ENCODE measurements at regions not wholly inside any gene's neighbourhood (a gene's known extent, or its start where the extent isn't known, plus 50 kb on each side); places are given as distances from the start of the nearest gene placed in this dataset.
A peak's percentile ranks its signal among the peaks of the same experiment; 100 is the strongest.
"Not testable (repeated sequence)": the region's sequence is repeated elsewhere in the genome, so short reads cannot be mapped to it uniquely, and the experiment has no call there.

DNA sequence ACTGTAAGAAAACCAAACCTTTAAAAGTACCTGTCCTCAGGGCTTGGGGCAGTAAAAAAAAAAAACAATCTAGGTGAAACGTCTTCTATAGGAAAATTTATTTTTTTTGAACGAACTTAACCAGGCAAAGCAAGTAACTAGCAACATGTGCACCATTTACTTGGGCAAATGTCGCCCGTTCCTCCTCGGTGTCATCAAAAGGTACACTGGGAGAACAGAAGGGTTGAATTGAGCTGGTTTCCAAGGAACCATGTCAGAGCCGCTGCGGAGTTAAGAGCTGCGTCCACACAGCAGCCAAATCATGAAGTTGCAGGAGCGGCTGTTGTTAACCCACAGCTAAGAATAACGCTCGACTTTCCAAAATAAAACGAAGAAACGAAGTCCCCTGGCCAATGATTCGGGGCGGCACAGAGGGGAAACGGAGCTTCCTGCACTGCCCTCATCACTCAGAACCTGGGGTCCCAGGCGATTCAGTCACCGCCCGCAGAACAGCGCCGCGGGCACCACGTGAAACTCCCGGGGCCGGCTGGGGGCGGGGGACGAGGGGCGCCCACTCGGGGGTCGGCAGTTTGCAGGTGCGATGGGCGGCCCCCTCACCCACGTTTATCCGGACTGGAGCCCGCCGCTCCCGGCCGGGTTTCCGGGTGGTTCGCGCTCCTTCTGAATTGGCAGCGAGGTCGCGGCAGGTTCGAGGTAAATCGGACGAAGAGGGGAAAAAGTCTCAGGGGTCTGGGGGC, 53.6 kb upstream of the PLGLB1 start:
- peak; percentile 24 for DNase-seq

- DNase-seq: peak; percentile 65
Observed at GRCh38 chr2:87075791-87076252, 54.2 kb upstream of the PLGLB1 start.

- DNase-seq: peak; percentile 93
Observed at GRCh38 chr2:87076253-87077123, 54.8 kb upstream of the PLGLB1 start.

DNA sequence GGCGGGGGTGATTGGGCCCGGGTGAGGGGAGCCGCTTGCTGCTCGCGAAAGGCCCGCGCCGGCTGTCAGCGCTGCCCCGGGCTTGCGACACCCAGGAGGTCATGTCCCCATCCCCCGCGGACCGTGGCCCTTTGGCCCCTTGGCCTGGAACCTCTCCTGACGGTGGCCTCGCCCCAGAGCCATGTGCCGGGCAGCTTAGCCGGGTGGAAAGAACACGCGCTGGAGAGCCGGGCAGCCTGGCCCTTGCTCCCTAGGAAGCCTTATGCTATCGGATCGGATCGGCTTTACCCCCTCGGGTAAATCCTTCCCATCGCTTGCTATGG, 55.4 kb upstream of the PLGLB1 start:
- not testable (repeated sequence) for DNase-seq

GRCh38 chr2:87081727-87082126, 60.1 kb upstream of the PLGLB1 start:
- DNase-seq: not testable (repeated sequence)

- not testable (repeated sequence) for DNase-seq
Observed at GRCh38 chr2:87088079-87088478, 66.4 kb upstream of the PLGLB1 start.

DNA sequence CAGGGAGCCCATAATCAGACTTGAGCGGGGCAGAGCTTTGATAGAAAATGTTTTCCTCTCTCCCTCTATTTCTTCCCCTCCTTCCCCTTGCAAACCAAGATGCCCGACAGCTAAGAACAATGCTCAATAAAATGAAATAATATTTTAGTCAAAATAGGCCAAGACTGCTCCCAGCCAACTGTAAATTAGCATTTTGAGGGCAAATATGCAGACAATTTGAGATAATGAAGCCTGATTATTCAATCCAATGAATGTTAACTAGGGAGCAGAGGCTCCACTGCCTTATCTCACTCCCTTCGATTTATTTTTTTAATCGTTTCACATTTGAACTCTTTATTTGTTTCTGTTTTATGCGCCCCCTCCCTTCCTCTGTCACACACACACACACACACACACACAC, 67.8 kb upstream of the PLGLB1 start:
- not testable (repeated sequence) for DNase-seq

GRCh38 chr2:87093252-87093651, 71.6 kb upstream of the PLGLB1 start:
- not testable (repeated sequence) for DNase-seq

GRCh38 chr2:87093937-87094529, 72.4 kb upstream of the PLGLB1 start:
- DNase-seq: not testable (repeated sequence)

GRCh38 chr2:87095804-87096203, 74.2 kb upstream of the PLGLB1 start:
- not testable (repeated sequence) for DNase-seq

DNA sequence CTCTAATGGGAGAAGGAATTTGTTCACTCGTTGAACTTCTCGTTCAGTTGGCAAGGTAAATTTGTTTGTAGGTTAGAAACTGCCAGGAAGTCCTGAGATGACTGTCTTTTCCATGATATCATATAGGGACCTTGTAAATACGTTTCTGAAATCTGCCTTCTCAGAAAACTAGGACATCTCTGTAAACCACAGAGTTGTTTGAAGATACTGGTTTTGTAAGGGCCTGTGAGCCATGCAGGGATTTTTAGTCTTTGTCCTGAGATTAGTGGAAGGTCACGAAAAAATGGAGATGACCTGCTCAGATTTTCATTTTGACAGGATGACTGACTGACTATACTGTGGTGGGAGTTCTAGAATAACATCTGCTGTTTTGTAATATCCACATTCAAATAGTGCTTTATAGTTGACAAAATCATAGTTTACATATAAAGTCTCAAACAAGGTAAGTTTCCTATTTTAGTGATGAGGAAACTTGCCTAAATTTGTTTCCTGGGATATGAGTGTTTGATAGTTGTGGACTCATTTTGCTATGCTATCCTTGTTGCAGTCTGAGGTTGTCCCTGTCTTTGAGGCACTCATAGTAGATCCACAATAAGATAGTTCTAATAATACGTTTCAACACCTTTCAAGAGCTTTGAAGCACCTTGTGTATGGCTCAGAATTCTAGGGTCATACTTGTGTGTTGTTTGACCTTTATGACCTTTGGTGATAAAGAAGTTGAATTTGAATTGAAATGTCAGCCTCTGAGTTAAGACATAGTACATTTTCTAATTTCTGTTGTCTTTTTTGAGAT, 107.3 kb upstream of the PLGLB1 start:
- not testable (repeated sequence) for DNase-seq

GRCh38 chr2:87132577-87132976, 110.9 kb upstream of the PLGLB1 start:
- not testable (repeated sequence) for DNase-seq

GRCh38 chr2:87151835-87152493, 130.3 kb upstream of the PLGLB1 start:
- not testable (repeated sequence) for DNase-seq

DNA sequence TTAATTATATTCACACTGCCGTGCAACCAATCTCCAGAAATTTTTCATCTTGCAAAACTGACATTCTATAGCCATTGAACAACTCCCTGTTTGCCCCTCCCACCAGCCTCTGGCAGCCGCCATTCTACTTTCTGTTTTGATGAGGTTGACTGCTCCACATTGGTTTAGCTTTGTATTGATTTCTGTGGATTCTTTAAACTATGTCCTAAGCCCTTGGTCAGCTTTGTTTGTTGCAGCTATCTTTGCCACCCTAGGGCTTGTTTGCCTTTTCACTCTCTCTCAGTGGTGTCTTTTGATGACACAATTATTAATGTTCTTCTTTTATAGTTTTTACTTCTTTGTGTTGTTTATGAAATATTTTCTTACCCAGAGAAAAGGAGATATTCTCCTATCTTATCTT, 152.8 kb upstream of the PLGLB1 start:
- not testable (repeated sequence) for DNase-seq

DNA sequence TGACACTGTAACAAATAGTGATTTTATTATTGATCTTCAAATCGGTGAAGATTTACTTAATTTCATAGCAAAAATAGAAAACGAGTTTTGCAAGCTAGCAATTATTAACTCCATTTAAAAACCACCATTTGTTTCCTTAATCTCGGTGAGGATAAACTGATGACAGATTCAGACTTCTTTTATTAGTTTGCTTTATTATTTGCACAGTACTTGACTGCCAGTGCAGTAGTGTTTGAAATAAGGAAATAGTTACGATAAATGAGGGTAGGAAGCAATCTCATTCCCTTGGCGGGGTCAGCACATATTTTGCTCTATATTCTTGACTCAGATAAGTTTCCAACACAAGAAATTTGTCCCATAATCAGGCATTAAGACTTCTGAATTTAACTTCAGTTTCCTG, 161.7 kb upstream of the PLGLB1 start:
- not testable (repeated sequence) for DNase-seq

DNA sequence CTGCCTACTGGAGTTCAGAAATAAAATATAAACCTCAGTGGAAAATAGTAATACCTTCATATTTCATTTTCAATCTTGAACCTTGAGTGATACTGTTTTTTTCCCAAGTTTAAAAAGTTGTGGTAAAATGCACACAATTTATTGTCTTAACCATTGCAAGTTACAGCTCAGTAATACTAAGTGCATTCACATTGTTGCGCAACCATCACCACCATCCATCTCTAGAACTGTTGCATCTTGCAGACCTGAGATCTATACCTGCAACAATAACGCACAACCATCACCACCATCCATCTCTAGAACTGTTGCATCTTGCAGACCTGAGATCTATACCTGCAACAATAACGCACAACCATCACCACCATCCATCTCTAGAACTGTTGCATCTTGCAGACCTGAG, 162.6 kb upstream of the PLGLB1 start:
- not testable (repeated sequence) for DNase-seq

DNA sequence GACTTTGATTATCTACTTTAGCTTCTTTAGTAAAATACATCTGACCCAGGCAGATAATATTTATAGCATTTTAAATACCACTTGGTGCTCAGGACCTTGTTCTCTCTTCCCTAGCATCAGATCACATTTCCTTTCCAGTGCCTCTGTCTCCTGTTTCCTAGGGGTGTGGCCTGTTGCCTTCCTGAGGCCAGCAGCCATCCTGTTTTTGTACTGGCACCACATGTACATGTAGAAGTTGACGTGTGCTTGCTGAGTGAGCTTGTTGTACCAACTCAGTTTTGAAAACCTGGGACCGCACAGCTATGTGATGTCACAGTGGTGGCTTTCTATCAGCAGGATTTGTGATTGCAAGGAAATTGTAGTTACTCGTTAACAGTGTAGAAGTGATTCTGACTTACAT, 167.6 kb upstream of the PLGLB1 start:
- not testable (repeated sequence) for DNase-seq

- not testable (repeated sequence) for DNase-seq
Observed at GRCh38 chr2:87193336-87193735, 171.7 kb upstream of the PLGLB1 start.

DNA sequence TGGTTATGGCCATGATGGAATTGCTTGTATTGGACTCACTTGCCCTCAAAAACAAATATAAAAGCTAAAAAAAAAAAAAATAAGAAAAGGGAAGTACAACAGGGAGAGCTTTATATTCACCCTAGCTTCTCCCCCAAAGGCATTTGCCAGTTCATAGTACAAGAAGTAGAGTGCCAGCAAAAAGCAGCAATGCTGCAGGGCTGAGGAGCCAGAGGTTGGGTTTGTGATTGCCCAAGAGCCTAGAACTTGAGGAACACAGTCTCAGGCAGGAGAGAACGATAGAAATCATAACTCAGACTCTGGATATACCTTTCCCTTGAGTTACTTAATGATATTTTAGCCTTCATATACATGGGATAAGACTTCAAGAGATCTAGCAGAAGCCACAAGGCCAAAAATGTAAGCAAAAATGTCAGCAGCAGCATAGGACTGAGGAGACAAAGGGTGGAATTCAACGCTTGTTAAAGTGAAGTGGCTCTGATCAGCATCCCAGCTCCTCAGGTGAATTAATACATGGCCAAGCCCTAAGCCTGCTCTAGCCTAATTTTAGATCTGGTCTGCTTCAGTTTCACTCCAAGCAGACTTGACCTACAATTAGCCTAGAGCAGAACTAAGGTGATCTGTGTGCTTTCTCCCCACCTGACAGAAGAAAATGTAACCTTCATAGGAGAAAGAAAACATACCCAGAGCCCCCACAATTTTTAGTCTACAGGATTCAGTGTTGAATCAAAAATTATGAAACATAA, 172.8 kb upstream of the PLGLB1 start:
- not testable (repeated sequence) for DNase-seq

DNA sequence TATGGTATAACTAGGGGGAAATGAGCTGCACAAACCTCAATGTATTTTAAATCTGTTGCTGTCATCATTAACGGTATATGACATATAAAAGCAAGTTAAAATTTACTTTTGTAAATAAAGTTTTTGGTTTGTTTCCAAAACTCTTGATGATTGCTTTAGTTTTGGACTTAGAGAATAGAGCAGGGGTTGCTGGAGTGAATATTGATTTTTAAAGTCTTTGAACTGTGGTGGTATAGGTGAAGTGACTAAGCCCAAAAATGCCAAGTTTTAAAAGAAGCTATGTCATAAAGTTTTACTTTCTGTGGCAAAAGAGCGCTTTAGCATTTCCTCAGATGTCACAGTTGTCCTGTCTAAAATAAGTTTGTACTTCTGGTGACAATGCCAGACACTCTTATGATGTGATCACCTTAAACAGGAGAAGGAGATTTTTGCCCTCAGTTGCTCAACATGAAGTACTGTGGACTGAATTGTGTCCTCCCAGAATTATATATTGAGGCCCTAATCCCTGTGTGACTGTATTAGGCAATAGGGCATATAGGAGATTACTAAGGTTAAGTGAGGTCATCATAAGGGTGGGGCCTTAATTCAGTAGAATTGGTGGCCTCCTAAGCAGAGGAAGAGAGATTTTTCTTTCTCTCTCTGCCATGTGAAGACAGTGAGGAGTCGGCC, 175.2 kb upstream of the PLGLB1 start:
- not testable (repeated sequence) for DNase-seq

GRCh38 chr2:87198422-87198821, 176.8 kb upstream of the PLGLB1 start:
- not testable (repeated sequence) for DNase-seq

Data from central memory CD4-positive, alpha-beta T cell (primary cell).